K562 (cell line): ENCODE measurements at regions not wholly inside any gene's neighbourhood (a gene's known extent, or its start where the extent isn't known, plus 50 kb on each side); places are given as distances from the start of the nearest gene placed in this dataset.

Experiments
- DMBX1 ChIP-seq: fragments of 250-450 bp; sonication (Bioruptor Pico); IDR thresholded peaks from 2 replicates; pipeline ENCODE4 v1.8.0; 2022; ENCODE audit warnings: inconsistent platforms, mild to moderate bottlenecking, moderate library complexity, borderline replicate concordance
- ELF4 ChIP-seq: fragments of 450-650 bp; formaldehyde crosslinking; IDR thresholded peaks from 2 replicates; pipeline ENCODE4 v1.4.0; 2022; ENCODE audit warnings: missing genetic modification characterization
- SP1 ChIP-seq: sonication (generic); formaldehyde crosslinking; IDR thresholded peaks from 2 replicates; pipeline ENCODE4 v1.8.1; 2022; ENCODE audit warnings: mild to moderate bottlenecking, missing genetic modification reagents
- ZNF143 ChIP-seq: sonication (generic); formaldehyde crosslinking; IDR thresholded peaks from 2 replicates; pipeline ENCODE4 v1.9.0; 2022; ENCODE audit warnings: mild to moderate bottlenecking, missing genetic modification reagents
- TF ChIP-seq, protein P1 (sequence below): sonication (generic); formaldehyde crosslinking; IDR thresholded peaks from 2 replicates; pipeline ENCODE4 v1.8.1; 2023; ENCODE audit warnings: mild to moderate bottlenecking, missing genetic modification reagents
- TF ChIP-seq, protein P2 (sequence below): fragments of 450-650 bp; IDR thresholded peaks from 2 replicates; pipeline ENCODE4 v1.6.1; 2017; ENCODE audit warnings: mild to moderate bottlenecking, moderate library complexity

GRCh38 chr16:65758620-65759019 is 607.9 kb upstream of the CDH5 start:
- TF ChIP-seq SP1 (no peak), ELF4 (CRISPR knock-in tag) (no peak), DMBX1 (CRISPR knock-in tag) (no peak), ZNF143 (CRISPR knock-in tag) (no peak)
- TF ChIP-seq, protein P1, sequence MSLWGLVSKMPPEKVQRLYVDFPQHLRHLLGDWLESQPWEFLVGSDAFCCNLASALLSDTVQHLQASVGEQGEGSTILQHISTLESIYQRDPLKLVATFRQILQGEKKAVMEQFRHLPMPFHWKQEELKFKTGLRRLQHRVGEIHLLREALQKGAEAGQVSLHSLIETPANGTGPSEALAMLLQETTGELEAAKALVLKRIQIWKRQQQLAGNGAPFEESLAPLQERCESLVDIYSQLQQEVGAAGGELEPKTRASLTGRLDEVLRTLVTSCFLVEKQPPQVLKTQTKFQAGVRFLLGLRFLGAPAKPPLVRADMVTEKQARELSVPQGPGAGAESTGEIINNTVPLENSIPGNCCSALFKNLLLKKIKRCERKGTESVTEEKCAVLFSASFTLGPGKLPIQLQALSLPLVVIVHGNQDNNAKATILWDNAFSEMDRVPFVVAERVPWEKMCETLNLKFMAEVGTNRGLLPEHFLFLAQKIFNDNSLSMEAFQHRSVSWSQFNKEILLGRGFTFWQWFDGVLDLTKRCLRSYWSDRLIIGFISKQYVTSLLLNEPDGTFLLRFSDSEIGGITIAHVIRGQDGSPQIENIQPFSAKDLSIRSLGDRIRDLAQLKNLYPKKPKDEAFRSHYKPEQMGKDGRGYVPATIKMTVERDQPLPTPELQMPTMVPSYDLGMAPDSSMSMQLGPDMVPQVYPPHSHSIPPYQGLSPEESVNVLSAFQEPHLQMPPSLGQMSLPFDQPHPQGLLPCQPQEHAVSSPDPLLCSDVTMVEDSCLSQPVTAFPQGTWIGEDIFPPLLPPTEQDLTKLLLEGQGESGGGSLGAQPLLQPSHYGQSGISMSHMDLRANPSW (CRISPR knock-in tag): no peak
- TF ChIP-seq, protein P2, sequence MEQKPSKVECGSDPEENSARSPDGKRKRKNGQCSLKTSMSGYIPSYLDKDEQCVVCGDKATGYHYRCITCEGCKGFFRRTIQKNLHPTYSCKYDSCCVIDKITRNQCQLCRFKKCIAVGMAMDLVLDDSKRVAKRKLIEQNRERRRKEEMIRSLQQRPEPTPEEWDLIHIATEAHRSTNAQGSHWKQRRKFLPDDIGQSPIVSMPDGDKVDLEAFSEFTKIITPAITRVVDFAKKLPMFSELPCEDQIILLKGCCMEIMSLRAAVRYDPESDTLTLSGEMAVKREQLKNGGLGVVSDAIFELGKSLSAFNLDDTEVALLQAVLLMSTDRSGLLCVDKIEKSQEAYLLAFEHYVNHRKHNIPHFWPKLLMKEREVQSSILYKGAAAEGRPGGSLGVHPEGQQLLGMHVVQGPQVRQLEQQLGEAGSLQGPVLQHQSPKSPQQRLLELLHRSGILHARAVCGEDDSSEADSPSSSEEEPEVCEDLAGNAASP: no peak
